ENCODE measurements at regions not wholly inside any gene's neighbourhood (a gene's known extent, or its start where the extent isn't known, plus 50 kb on each side); places are given as distances from the start of the nearest gene placed in this dataset.

- TF ChIP-seq CTCF (IDR thresholded peaks at IDR 0.05), result no peak
These were observed 298.7 kb upstream of the EMCN start for GRCh38 chr4:100816436-100817045.

GRCh38 chr4:100811046-100811445 lies 293.2 kb upstream of the EMCN start:
- TF ChIP-seq CTCF (IDR thresholded peaks at IDR 0.05), result no peak

GRCh38 chr4:100809506-100809905 lies 291.7 kb upstream of the EMCN start:
- no peak for TF ChIP-seq CTCF (IDR thresholded peaks at IDR 0.05)

- no peak for TF ChIP-seq CTCF (IDR thresholded peaks at IDR 0.05)
These were observed 289.2 kb upstream of the EMCN start for GRCh38 chr4:100806988-100807387.

GRCh38 chr4:100805538-100805937 lies 287.7 kb upstream of the EMCN start:
- TF ChIP-seq CTCF (IDR thresholded peaks at IDR 0.05), result no peak

GRCh38 chr4:100804576-100805360 lies 286.9 kb upstream of the EMCN start:
- TF ChIP-seq CTCF (IDR thresholded peaks at IDR 0.05), result no peak

GRCh38 chr4:100803751-100804150 lies 285.9 kb upstream of the EMCN start:
- TF ChIP-seq CTCF (IDR thresholded peaks at IDR 0.05), result no peak

All from LNCAP (cell line).